ENCODE measurements at regions not wholly inside any gene's neighbourhood (a gene's known extent, or its start where the extent isn't known, plus 50 kb on each side); places are given as distances from the start of the nearest gene placed in this dataset.
A peak's percentile ranks its signal among the peaks of the same experiment; 100 is the strongest.
"Not testable (repeated sequence)": the region's sequence is repeated elsewhere in the genome, so short reads cannot be mapped to it uniquely, and the experiment has no call there.

DNA sequence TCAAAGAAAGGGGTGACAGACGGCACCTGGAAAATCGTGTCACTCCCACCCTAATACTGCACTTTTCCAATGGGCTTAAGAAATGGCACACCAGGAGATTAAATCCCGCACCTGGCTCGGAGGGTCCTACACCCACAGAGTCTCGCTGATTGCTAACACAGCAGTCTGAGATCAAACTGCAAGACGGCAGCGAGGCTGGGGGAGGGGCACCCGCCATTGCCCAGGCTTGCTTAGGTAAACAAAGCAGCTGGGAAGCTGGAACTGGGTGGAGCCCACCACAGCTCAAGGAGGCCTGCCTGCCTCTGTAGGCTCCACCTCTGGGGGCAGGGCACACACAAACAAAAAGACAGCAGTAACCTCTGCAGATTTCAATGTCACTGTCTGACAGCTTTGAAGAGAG, 108.5 kb upstream of the SMARCAD1 start:
- ATAC-seq; H3K36me3 ChIP-seq (replicated peaks in 1 of 2; ENCODE audit: control insufficient read depth in 1 of 2, insufficient read depth in 2 of 2, low read length in 2 of 2); FAIRE-seq; H3K4me3 ChIP-seq (replicated peaks in 1 of 3; ENCODE audit: insufficient read depth in 1 of 3, low read depth in 2 of 3, low read length in 3 of 3); H3K9me3 ChIP-seq (ENCODE audit: low read length); H3K27ac ChIP-seq (ENCODE audit: extremely low read length, insufficient read depth, low read length); H3K27me3 ChIP-seq (ENCODE audit: control insufficient read depth in 1 of 2, insufficient read depth in 2 of 2, low read length in 2 of 2); CTCF ChIA-PET (ENCODE audit: low intra/inter-chr PET ratio, low total read pairs); in situ Hi-C loops (cut with HindIII; ENCODE audit: extremely low pct_ligation_motif_present, low pct_unique_long_range_greater_than_20kb); H3K4me1 ChIP-seq (ENCODE audit: insufficient read depth, low read length); BruUV-seq (replicated peaks); H3K9ac ChIP-seq (ENCODE audit: insufficient read depth, low read depth, low read length); H2AFZ ChIP-seq (ENCODE audit: low read length); H3K79me2 ChIP-seq (ENCODE audit: insufficient read depth, low read length); intact Hi-C loops (cut with micrococcal nuclease; ENCODE audit: unreplicated experiment); DNase-seq (ENCODE audit: low spot score); H4K20me1 ChIP-seq (ENCODE audit: insufficient read depth, low read length); POLR2A ChIA-PET; TF ChIP-seq FOXA1 (IDR thresholded peaks at IDR 0.05): not testable (repeated sequence)
- TF ChIP-seq, protein P1, sequence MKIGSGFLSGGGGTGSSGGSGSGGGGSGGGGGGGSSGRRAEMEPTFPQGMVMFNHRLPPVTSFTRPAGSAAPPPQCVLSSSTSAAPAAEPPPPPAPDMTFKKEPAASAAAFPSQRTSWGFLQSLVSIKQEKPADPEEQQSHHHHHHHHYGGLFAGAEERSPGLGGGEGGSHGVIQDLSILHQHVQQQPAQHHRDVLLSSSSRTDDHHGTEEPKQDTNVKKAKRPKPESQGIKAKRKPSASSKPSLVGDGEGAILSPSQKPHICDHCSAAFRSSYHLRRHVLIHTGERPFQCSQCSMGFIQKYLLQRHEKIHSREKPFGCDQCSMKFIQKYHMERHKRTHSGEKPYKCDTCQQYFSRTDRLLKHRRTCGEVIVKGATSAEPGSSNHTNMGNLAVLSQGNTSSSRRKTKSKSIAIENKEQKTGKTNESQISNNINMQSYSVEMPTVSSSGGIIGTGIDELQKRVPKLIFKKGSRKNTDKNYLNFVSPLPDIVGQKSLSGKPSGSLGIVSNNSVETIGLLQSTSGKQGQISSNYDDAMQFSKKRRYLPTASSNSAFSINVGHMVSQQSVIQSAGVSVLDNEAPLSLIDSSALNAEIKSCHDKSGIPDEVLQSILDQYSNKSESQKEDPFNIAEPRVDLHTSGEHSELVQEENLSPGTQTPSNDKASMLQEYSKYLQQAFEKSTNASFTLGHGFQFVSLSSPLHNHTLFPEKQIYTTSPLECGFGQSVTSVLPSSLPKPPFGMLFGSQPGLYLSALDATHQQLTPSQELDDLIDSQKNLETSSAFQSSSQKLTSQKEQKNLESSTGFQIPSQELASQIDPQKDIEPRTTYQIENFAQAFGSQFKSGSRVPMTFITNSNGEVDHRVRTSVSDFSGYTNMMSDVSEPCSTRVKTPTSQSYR (CRISPR knock-in tag; IDR thresholded peaks at IDR 0.05; ENCODE audit: borderline replicate concordance) = peak; percentile 73; the same call in 1 of the 2 replicates
- 0 out of 2 replicates have a peak, but pooled peaks have one; percentile 31 for TF ChIP-seq FOXA1 (CRISPR knock-in tag; IDR thresholded peaks at IDR 0.05)
- peak; percentile 26; the same call in 1 of the 2 replicates for TF ChIP-seq FOXA3 (CRISPR knock-in tag; IDR thresholded peaks at IDR 0.05)
- peak overlapping the region; percentile 27; the same call in 1 of the 2 replicates for H3K4me2 ChIP-seq (ENCODE audit: low read depth, low read length)
- 20% methylated on average over 2 of the region's 8 CpGs for WGBS (ENCODE audit: low lambda C conversion rate)

DNA sequence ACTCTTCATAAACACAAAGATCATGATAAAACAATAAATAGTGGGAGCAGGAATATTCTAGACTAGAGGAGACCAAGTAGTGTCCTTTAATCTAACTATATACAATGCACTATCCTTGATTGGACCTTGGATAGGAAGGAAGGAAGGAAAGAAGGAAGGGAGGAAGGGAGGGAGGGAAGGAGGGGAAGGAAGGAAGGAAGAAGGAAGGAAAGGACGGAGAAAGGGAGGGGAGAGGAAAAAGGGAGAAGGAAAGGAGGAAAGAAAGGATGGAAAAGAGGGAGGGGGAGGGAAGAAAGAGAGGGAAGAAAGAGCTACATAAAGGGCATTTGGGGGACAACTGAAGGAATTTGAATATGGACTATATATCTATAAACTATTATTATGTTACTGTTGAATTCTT, 95.0 kb upstream of the SMARCAD1 start:
- 0% methylated on average over 1 of the region's 1 CpG for WGBS (ENCODE audit: low lambda C conversion rate)
- H3K27ac ChIP-seq (ENCODE audit: extremely low read length, insufficient read depth, low read length) = no peak overlapping the region
- no peaks in the 10 kb centered on the region for H4K20me1 ChIP-seq (ENCODE audit: insufficient read depth, low read length)
- FAIRE-seq (no peak), ATAC-seq (no peak), DNase-seq (ENCODE audit: low spot score) (no peak)
- no peak overlapping the region for H3K9ac ChIP-seq (ENCODE audit: insufficient read depth, low read depth, low read length)
- no peaks in the 10 kb centered on the region for H3K4me1 ChIP-seq (ENCODE audit: insufficient read depth, low read length)
- no peak overlapping the region for H2AFZ ChIP-seq (ENCODE audit: low read length)
- intact Hi-C loops (cut with micrococcal nuclease; ENCODE audit: unreplicated experiment) (no loop called here), in situ Hi-C loops (cut with HindIII; ENCODE audit: extremely low pct_ligation_motif_present, low pct_unique_long_range_greater_than_20kb) (no loop called here)
- H3K9me3 ChIP-seq (ENCODE audit: low read length) = no peaks in the 10 kb centered on the region
- POLR2A ChIA-PET = no interaction called here
- H3K4me2 ChIP-seq (ENCODE audit: low read depth, low read length) = no peak overlapping the region
- TF ChIP-seq HNRNPK (IDR thresholded peaks at IDR 0.05; ENCODE audit: low read depth, low read length, poor library complexity, severe bottlenecking) = peak; percentile 76
- TF ChIP-seq SRSF9 (IDR thresholded peaks at IDR 0.05; ENCODE audit: borderline replicate concordance, insufficient read depth, low read depth, low read length, poor library complexity, severe bottlenecking) = peak; percentile 21
- TF ChIP-seq ZNF749 (CRISPR knock-in tag; IDR thresholded peaks at IDR 0.05; ENCODE audit: borderline replicate concordance) = no peak
- H3K27me3 ChIP-seq (ENCODE audit: control insufficient read depth in 1 of 2, insufficient read depth in 2 of 2, low read length in 2 of 2) = no peaks in the 10 kb centered on the region
- H3K4me3 ChIP-seq (replicated peaks in 1 of 3; ENCODE audit: insufficient read depth in 1 of 3, low read depth in 2 of 3, low read length in 3 of 3) = no peak overlapping the region
- BruUV-seq (replicated peaks) = no TSS peak
- CTCF ChIA-PET (ENCODE audit: low intra/inter-chr PET ratio, low total read pairs) = no interaction called here
- no peaks in the 10 kb centered on the region for H3K79me2 ChIP-seq (ENCODE audit: insufficient read depth, low read length)
- no peaks in the 10 kb centered on the region for H3K36me3 ChIP-seq (replicated peaks in 1 of 2; ENCODE audit: control insufficient read depth in 1 of 2, insufficient read depth in 2 of 2, low read length in 2 of 2)

Measured in HepG2 (cell line).